Mesothelial cell of epicardium (in vitro differentiated cells): ENCODE measurements at regions not wholly inside any gene's neighbourhood (a gene's known extent, or its start where the extent isn't known, plus 50 kb on each side); places are given as distances from the start of the nearest gene placed in this dataset.
A peak's percentile ranks its signal among the peaks of the same experiment; 100 is the strongest.

Experiments used
- DNase-seq, 2 experiments: peaks; one replicate each; pipeline ENCODE4 v3.0.0; 2021; ENCODE audit warnings: low spot score in 2 of 2; ENCODE audit not compliant: unreplicated experiment in 2 of 2
- H3K27ac Mint-ChIP-seq: 2 replicates; pipeline ENCODE4 v1.8.0; 2021; ENCODE audit warnings: mixed read lengths
- H3K27me3 Mint-ChIP-seq: 2 replicates; pipeline ENCODE4 v1.8.0; 2021; ENCODE audit warnings: low read depth, mixed read lengths
- H3K36me3 Mint-ChIP-seq: 2 replicates; pipeline ENCODE4 v1.8.0; 2021; ENCODE audit warnings: mixed read lengths
- H3K4me1 Mint-ChIP-seq: 2 replicates; pipeline ENCODE4 v1.8.0; 2021; ENCODE audit warnings: mixed read lengths
- H3K4me3 Mint-ChIP-seq: 2 replicates; pipeline ENCODE4 v1.8.0; 2021; ENCODE audit warnings: mild to moderate bottlenecking, moderate library complexity, mixed read lengths
- H3K9me3 Mint-ChIP-seq: 2 replicates; pipeline ENCODE4 v1.8.0; 2021; ENCODE audit warnings: mixed read lengths
- CTCF ChIP-seq: fragments of 200-600 bp; sonication (generic); IDR thresholded peaks from one replicate; pipeline ENCODE4 v1.5.0; 2021; ENCODE audit warnings: antibody characterized with exemption; ENCODE audit not compliant: unreplicated experiment

GRCh38 chr6:12473494-12473893 is 183.3 kb downstream of the EDN1 start:
- H3K36me3 Mint-ChIP-seq = no peaks in the 10 kb centered on the region
- H3K4me3 Mint-ChIP-seq = no peak overlapping the region
- DNase-seq = no peak
- peaks cover 3% of the 10 kb centered on the region for H3K4me1 Mint-ChIP-seq
- H3K9me3 Mint-ChIP-seq = no peaks in the 10 kb centered on the region
- no peak for TF ChIP-seq CTCF
- no peaks in the 10 kb centered on the region for H3K27me3 Mint-ChIP-seq
- H3K27ac Mint-ChIP-seq = peak overlapping the region; percentile 57

- H3K27ac Mint-ChIP-seq = no peak overlapping the region
- H3K4me1 Mint-ChIP-seq = peaks cover 3% of the 10 kb centered on the region
- no peak for TF ChIP-seq CTCF
- H3K4me3 Mint-ChIP-seq = no peak overlapping the region
- H3K9me3 Mint-ChIP-seq = no peaks in the 10 kb centered on the region
- no peaks in the 10 kb centered on the region for H3K27me3 Mint-ChIP-seq
- no peaks in the 10 kb centered on the region for H3K36me3 Mint-ChIP-seq
- no peak for DNase-seq
These were observed 184.3 kb downstream of the EDN1 start for GRCh38 chr6:12474167-12475140.

GRCh38 chr6:12476484-12476883 is 186.3 kb downstream of the EDN1 start:
- H3K9me3 Mint-ChIP-seq = peaks cover 5% of the 10 kb centered on the region
- no peak for DNase-seq
- H3K36me3 Mint-ChIP-seq = no peaks in the 10 kb centered on the region
- TF ChIP-seq CTCF = no peak
- peaks cover 3% of the 10 kb centered on the region for H3K4me1 Mint-ChIP-seq
- no peaks in the 10 kb centered on the region for H3K27me3 Mint-ChIP-seq
- no peak overlapping the region for H3K27ac Mint-ChIP-seq
- no peak overlapping the region for H3K4me3 Mint-ChIP-seq

GRCh38 chr6:12477616-12478015 is 187.5 kb downstream of the EDN1 start:
- no peak overlapping the region for H3K4me3 Mint-ChIP-seq
- no peaks in the 10 kb centered on the region for H3K27me3 Mint-ChIP-seq
- no peak for DNase-seq
- H3K4me1 Mint-ChIP-seq = peaks cover 3% of the 10 kb centered on the region
- no peak overlapping the region for H3K27ac Mint-ChIP-seq
- H3K9me3 Mint-ChIP-seq = peaks cover 5% of the 10 kb centered on the region
- no peak for TF ChIP-seq CTCF
- H3K36me3 Mint-ChIP-seq = no peaks in the 10 kb centered on the region

- H3K27ac Mint-ChIP-seq = no peak overlapping the region
These were observed 188.8 kb downstream of the EDN1 start for GRCh38 chr6:12478921-12479320.

More at GRCh38 chr6:12478921-12479320, 188.8 kb downstream of the EDN1 start:
- Mint-ChIP-seq H3K4me3 (no peak overlapping the region), H3K36me3 (no peaks in the 10 kb centered on the region), H3K27me3 (no peaks in the 10 kb centered on the region), H3K4me1 (no peaks in the 10 kb centered on the region), H3K9me3 (peaks cover 5% of the 10 kb centered on the region)
- TF ChIP-seq CTCF = no peak
- no peak for DNase-seq
